GM12878 (cell line): ENCODE measurements at regions not wholly inside any gene's neighbourhood (a gene's known extent, or its start where the extent isn't known, plus 50 kb on each side); places are given as distances from the start of the nearest gene placed in this dataset.

Source experiments
- ATAC-seq: fragments of 200-7000 bp; cut with Tn5 transposase; 3 replicates; pipeline ENCODE4 v1.9.1; 2020; ENCODE audit warnings: mild to moderate bottlenecking, moderate library complexity
- BruUV-seq: library from RNA; stranded (reverse); fragments of 400-500 nt; replicated peaks from 2 replicates; lab custom pipeline; 2021; lab: Mats Ljungman, UMichigan
- CTCF ChIA-PET: fragments of 300-600 bp; sonication (Branson Sonifier 250); formaldehyde crosslinking; extraction: SDS; loops from one replicate; lab custom pipeline; 2021; ENCODE audit warnings: inconsistent platforms; lab: Yijun Ruan, JAX
- POLR2A ChIA-PET: fragments of 350-600 bp; formaldehyde crosslinking; extraction: SDS; loops from one replicate; lab custom pipeline; 2021; ENCODE audit warnings: inconsistent platforms; lab: Charles Lee
- RAD21 ChIA-PET: fragments of 300-600 bp; sonication (Branson Sonifier 250); formaldehyde crosslinking; loops from one replicate; lab custom pipeline; 2023; ENCODE audit warnings: antibody characterized with exemption; ENCODE audit not compliant: unreplicated experiment; lab: Charles Lee
- SMC1A ChIA-PET: fragments of 300-600 bp; sonication (Branson Sonifier 250); formaldehyde crosslinking; loops from one replicate; lab custom pipeline; 2023; ENCODE audit not compliant: unreplicated experiment, uncharacterized antibody; lab: Charles Lee
- DNase-seq: peaks from one replicate; pipeline ENCODE4 v3.0.0-alpha.2; 2011; ENCODE audit warnings: low read depth, low spot score
- FAIRE-seq: peaks from 3 replicates; lab custom pipeline; 2011; peaks lifted over from hg19 to GRCh38; lab: Jason Lieb, UNC
- H2AFZ ChIP-seq: 2 replicates; pipeline ENCODE4 v1.6.0; 2011; ENCODE audit warnings: low read depth, low read length, control low read depth; ENCODE audit not compliant: control insufficient read depth
- H3K27ac ChIP-seq: 2 replicates; pipeline ENCODE4 v1.5.1; 2011; ENCODE audit warnings: control low read depth; ENCODE audit not compliant: control insufficient read depth, insufficient read depth
- H3K27me3 ChIP-seq, 2 experiments: replicated peaks in 1 of 2; 2 replicates each; pipeline versions ENCODE4 v1.6.0 to v1.6.1; 2011; ENCODE audit warnings: low read length in 1 of 2; ENCODE audit not compliant: control insufficient read depth in 2 of 2, insufficient read depth in 2 of 2
- H3K36me3 ChIP-seq, 2 experiments: 2 replicates each; pipeline ENCODE4 v1.5.1; 2011; ENCODE audit warnings: low read length in 1 of 2; ENCODE audit not compliant: control insufficient read depth in 2 of 2, insufficient read depth in 2 of 2
- H3K4me1 ChIP-seq: 2 replicates; pipeline ENCODE4 v1.6.1; 2011; ENCODE audit warnings: mild to moderate bottlenecking, low read length, moderate library complexity, mixed read lengths; ENCODE audit not compliant: control insufficient read depth, insufficient read depth
- H3K4me2 ChIP-seq: 2 replicates; pipeline ENCODE4 v1.6.0; 2011; ENCODE audit warnings: control low read depth; ENCODE audit not compliant: control insufficient read depth, insufficient read depth
- H3K4me3 ChIP-seq: fragments of 200-600 bp; sonication (generic); 2 replicates; pipeline ENCODE4 v1.5.1; 2016
- H3K79me2 ChIP-seq: 2 replicates; pipeline ENCODE4 v1.6.0; 2011; ENCODE audit warnings: low read length; ENCODE audit not compliant: control insufficient read depth, insufficient read depth
- H3K9ac ChIP-seq: 2 replicates; pipeline ENCODE4 v1.8.0; 2011; ENCODE audit warnings: low read length, control low read depth, mixed read lengths; ENCODE audit not compliant: control insufficient read depth, insufficient read depth
- H3K9me3 ChIP-seq: replicated peaks from 3 replicates; pipeline ENCODE4 v1.5.1; 2011; ENCODE audit warnings: mild to moderate bottlenecking, low read length; ENCODE audit not compliant: control insufficient read depth, insufficient read depth
- H4K20me1 ChIP-seq: 2 replicates; pipeline ENCODE4 v1.6.0; 2011; ENCODE audit not compliant: control insufficient read depth, insufficient read depth
- CBX3 ChIP-seq: fragments of 200-600 bp; sonication (generic); IDR thresholded peaks from 2 replicates; pipeline ENCODE4 v1.6.1; 2016; ENCODE audit warnings: low read depth, borderline replicate concordance
- CREB1 ChIP-seq: IDR thresholded peaks from 2 replicates; pipeline ENCODE4 v1.6.1; 2012; ENCODE audit warnings: low read depth, mild to moderate bottlenecking, inconsistent platforms
- NR2C1 ChIP-seq: fragments of 450-650 bp; IDR thresholded peaks from 2 replicates; pipeline ENCODE4 v1.6.1; 2017; ENCODE audit warnings: antibody characterized with exemption, mild to moderate bottlenecking, moderate library complexity
- PAX5 ChIP-seq: IDR thresholded peaks from 2 replicates; pipeline ENCODE4 v1.6.1; 2011; ENCODE audit warnings: low read depth, low read length, borderline replicate concordance
- PML ChIP-seq: IDR thresholded peaks from 2 replicates; pipeline ENCODE4 v1.6.1; 2012; ENCODE audit warnings: low read length, inconsistent platforms
- SMC3 ChIP-seq: IDR thresholded peaks from 2 replicates; pipeline ENCODE4 v1.6.1; 2011; ENCODE audit warnings: low read length, improper control_type of control experiment, borderline replicate concordance
- WGBS: methylation state at CpG from one replicate; pipeline ENCODE4 v1.1.6; 2016; ENCODE audit warnings: low lambda C conversion rate; ENCODE audit not compliant: insufficient replicate concordance, insufficient coverage; ENCODE audit errors: missing lambda C conversion rate; 5-methylcytosine and 5-hydroxymethylcytosine counted together
- in situ Hi-C: fragments of 300-500 bp; cut with MboI; formaldehyde crosslinking; loops from 9 replicates; pipeline ENCODE4 v1.14.3; 2018; ENCODE audit warnings: mixed read lengths
- intact Hi-C: fragments of 100-400 bp; cut with micrococcal nuclease; formaldehyde crosslinking; loops from one replicate; pipeline ENCODE4 v1.14.2; 2022; ENCODE audit not compliant: unreplicated experiment
- TF ChIP-seq, protein P1 (sequence below): IDR thresholded peaks from 2 replicates; pipeline ENCODE4 v1.6.1; 2012; ENCODE audit warnings: low read depth, low read length, improper control_type of control experiment
- TF ChIP-seq, protein P2 (sequence below): IDR thresholded peaks from 2 replicates; pipeline ENCODE4 v1.6.1; 2011; ENCODE audit warnings: low read depth, low read length, improper control_type of control experiment, borderline replicate concordance
- TF ChIP-seq, protein P3 (sequence below): IDR thresholded peaks from 2 replicates; pipeline ENCODE4 v1.6.1; 2011; ENCODE audit warnings: mild to moderate bottlenecking, low read depth, low read length, moderate library complexity; ENCODE audit not compliant: insufficient replicate concordance
- TF ChIP-seq, protein P4 (sequence below): IDR thresholded peaks from 2 replicates; pipeline ENCODE4 v1.6.1; 2011; ENCODE audit warnings: borderline replicate concordance, low read depth, mild to moderate bottlenecking, moderate library complexity, low read length; ENCODE audit not compliant: insufficient read depth, poor library complexity, severe bottlenecking
- TF ChIP-seq, protein P5 (sequence below): fragments of 450-650 bp; formaldehyde crosslinking; IDR thresholded peaks from 2 replicates; pipeline ENCODE4 v1.5.0; 2022; ENCODE audit warnings: mild to moderate bottlenecking, missing genetic modification characterization
- TF ChIP-seq, protein P6 (sequence below): IDR thresholded peaks from 2 replicates; pipeline ENCODE4 v1.6.1; 2012; ENCODE audit warnings: mild to moderate bottlenecking, low read depth, low read length

DNA sequence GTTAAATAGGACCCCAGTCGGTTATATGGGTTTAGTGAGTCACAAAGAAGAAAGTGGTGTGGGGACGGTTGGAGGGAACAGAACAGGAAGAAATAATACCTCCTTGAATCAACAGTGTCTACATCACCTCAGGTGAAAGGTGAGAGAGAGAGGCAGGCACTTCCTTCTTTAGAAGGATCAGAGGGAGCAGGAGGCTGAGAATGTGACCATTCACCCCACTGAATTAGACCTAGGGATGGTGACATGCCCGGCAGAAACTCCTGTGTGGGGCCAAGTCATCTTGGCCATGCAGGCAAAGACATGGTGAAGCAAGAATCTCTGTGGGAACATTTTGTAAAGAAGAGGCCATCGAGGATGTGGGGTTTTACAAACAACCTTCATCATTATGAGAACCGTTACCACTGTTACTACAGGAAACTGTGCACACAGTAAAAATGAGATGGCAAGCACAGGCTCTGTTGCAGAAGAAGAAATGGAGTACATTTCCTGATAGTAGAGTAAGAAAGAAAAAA, 1196.9 kb downstream of the VRK1 start:
- Histone ChIP-seq H3K4me2 (no peak overlapping the region), H2AFZ (no peak overlapping the region), H3K27ac (no peak overlapping the region), H4K20me1 (no peaks in the 10 kb centered on the region), H3K9me3 (no peaks in the 10 kb centered on the region; the same call in 2 of the 3 replicates), H3K36me3 (no peaks in the 10 kb centered on the region), H3K27me3 (no peaks in the 10 kb centered on the region), H3K9ac (no peak overlapping the region), H3K4me3 (no peak overlapping the region), H3K4me1 (no peaks in the 10 kb centered on the region), H3K79me2 (no peaks in the 10 kb centered on the region)
- POLR2A ChIA-PET = no interaction called here
- CTCF ChIA-PET = interaction anchor here (1.3 kb wide), 1 partner anchor 16 kb away, joined by 5 read pairs; no protein-coding TSS in a partner anchor
- DNase-seq (no peak), FAIRE-seq (no peak), ATAC-seq (no peak)
- RAD21 ChIA-PET = no interaction called here
- intact Hi-C loops = no loop called here
- in situ Hi-C loops = no loop called here
- SMC1A ChIA-PET = no interaction called here
- 0% methylated on average over 5 of the region's 5 CpGs for WGBS
- BruUV-seq = no TSS peak
- TF ChIP-seq, protein P1, sequence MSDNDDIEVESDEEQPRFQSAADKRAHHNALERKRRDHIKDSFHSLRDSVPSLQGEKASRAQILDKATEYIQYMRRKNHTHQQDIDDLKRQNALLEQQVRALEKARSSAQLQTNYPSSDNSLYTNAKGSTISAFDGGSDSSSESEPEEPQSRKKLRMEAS = no peak
- TF ChIP-seq CBX3 (no peak), SMC3 (no peak), PML (no peak), CREB1 (no peak), PAX5 (no peak), NR2C1 (no peak)
- TF ChIP-seq, protein P2, sequence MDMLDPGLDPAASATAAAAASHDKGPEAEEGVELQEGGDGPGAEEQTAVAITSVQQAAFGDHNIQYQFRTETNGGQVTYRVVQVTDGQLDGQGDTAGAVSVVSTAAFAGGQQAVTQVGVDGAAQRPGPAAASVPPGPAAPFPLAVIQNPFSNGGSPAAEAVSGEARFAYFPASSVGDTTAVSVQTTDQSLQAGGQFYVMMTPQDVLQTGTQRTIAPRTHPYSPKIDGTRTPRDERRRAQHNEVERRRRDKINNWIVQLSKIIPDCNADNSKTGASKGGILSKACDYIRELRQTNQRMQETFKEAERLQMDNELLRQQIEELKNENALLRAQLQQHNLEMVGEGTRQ = no peak
- TF ChIP-seq, protein P3, sequence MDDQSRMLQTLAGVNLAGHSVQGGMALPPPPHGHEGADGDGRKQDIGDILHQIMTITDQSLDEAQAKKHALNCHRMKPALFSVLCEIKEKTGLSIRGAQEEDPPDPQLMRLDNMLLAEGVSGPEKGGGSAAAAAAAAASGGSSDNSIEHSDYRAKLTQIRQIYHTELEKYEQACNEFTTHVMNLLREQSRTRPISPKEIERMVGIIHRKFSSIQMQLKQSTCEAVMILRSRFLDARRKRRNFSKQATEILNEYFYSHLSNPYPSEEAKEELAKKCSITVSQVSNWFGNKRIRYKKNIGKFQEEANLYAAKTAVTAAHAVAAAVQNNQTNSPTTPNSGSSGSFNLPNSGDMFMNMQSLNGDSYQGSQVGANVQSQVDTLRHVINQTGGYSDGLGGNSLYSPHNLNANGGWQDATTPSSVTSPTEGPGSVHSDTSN = no peak
- TF ChIP-seq, protein P4, sequence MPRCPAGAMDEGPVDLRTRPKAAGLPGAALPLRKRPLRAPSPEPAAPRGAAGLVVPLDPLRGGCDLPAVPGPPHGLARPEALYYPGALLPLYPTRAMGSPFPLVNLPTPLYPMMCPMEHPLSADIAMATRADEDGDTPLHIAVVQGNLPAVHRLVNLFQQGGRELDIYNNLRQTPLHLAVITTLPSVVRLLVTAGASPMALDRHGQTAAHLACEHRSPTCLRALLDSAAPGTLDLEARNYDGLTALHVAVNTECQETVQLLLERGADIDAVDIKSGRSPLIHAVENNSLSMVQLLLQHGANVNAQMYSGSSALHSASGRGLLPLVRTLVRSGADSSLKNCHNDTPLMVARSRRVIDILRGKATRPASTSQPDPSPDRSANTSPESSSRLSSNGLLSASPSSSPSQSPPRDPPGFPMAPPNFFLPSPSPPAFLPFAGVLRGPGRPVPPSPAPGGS = no peak
- TF ChIP-seq, protein P5, sequence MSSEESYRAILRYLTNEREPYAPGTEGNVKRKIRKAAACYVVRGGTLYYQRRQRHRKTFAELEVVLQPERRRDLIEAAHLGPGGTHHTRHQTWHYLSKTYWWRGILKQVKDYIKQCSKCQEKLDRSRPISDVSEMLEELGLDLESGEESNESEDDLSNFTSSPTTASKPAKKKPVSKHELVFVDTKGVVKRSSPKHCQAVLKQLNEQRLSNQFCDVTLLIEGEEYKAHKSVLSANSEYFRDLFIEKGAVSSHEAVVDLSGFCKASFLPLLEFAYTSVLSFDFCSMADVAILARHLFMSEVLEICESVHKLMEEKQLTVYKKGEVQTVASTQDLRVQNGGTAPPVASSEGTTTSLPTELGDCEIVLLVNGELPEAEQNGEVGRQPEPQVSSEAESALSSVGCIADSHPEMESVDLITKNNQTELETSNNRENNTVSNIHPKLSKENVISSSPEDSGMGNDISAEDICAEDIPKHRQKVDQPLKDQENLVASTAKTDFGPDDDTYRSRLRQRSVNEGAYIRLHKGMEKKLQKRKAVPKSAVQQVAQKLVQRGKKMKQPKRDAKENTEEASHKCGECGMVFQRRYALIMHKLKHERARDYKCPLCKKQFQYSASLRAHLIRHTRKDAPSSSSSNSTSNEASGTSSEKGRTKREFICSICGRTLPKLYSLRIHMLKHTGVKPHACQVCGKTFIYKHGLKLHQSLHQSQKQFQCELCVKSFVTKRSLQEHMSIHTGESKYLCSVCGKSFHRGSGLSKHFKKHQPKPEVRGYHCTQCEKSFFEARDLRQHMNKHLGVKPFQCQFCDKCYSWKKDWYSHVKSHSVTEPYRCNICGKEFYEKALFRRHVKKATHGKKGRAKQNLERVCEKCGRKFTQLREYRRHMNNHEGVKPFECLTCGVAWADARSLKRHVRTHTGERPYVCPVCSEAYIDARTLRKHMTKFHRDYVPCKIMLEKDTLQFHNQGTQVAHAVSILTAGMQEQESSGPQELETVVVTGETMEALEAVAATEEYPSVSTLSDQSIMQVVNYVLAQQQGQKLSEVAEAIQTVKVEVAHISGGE (CRISPR knock-in tag) = no peak
- TF ChIP-seq, protein P6, sequence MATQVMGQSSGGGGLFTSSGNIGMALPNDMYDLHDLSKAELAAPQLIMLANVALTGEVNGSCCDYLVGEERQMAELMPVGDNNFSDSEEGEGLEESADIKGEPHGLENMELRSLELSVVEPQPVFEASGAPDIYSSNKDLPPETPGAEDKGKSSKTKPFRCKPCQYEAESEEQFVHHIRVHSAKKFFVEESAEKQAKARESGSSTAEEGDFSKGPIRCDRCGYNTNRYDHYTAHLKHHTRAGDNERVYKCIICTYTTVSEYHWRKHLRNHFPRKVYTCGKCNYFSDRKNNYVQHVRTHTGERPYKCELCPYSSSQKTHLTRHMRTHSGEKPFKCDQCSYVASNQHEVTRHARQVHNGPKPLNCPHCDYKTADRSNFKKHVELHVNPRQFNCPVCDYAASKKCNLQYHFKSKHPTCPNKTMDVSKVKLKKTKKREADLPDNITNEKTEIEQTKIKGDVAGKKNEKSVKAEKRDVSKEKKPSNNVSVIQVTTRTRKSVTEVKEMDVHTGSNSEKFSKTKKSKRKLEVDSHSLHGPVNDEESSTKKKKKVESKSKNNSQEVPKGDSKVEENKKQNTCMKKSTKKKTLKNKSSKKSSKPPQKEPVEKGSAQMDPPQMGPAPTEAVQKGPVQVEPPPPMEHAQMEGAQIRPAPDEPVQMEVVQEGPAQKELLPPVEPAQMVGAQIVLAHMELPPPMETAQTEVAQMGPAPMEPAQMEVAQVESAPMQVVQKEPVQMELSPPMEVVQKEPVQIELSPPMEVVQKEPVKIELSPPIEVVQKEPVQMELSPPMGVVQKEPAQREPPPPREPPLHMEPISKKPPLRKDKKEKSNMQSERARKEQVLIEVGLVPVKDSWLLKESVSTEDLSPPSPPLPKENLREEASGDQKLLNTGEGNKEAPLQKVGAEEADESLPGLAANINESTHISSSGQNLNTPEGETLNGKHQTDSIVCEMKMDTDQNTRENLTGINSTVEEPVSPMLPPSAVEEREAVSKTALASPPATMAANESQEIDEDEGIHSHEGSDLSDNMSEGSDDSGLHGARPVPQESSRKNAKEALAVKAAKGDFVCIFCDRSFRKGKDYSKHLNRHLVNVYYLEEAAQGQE = no peak
